ENCODE measurements at regions not wholly inside any gene's neighbourhood (a gene's known extent, or its start where the extent isn't known, plus 50 kb on each side); places are given as distances from the start of the nearest gene placed in this dataset.

DNA sequence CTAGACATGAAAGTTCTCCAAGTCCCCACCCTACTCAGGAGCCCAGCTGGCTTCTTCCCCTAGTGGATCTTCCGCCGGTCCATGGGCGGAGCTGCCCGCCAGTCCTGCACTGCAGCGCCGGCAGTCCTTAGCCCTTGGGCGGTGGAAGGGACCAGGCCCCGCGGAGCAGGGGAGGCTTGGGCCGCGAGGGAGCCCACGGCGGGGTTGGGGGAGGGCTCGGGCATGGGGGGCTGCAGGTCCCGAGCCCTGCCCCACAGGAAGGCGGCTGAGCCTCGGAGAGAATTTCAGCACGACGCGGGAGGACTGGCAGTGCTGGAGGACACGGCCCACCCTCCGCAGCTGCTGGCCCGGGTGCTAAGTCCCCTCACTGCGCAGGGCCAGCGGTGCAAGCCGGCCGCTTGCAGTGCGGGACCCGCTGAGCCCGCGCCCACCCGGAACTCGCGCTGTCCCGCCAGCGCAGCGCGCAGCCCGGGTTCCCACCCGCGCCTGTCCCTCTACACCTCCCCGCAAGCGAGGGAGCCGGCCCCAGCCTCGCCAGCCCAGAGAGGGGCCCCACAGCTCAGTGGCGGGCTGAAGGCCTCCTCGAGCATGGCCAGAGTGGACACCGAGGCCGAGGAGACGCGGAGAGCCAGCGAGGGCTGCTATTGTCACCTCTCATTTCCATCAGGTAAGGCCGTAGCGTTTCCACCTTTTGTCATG is 1398.6 kb downstream of the MRPL39 start:
- TF ChIP-seq EZH2 (IDR thresholded peaks at IDR 0.05; ENCODE audit: insufficient read depth, poor library complexity, severe bottlenecking), result no peak
- TF ChIP-seq EZH2phosphoT487 (IDR thresholded peaks at IDR 0.05; ENCODE audit: insufficient read depth, low read depth), result no peak

Measured in GM23248 (cell line).